ENCODE measurements at regions not wholly inside any gene's neighbourhood (a gene's known extent, or its start where the extent isn't known, plus 50 kb on each side); places are given as distances from the start of the nearest gene placed in this dataset.

DNA sequence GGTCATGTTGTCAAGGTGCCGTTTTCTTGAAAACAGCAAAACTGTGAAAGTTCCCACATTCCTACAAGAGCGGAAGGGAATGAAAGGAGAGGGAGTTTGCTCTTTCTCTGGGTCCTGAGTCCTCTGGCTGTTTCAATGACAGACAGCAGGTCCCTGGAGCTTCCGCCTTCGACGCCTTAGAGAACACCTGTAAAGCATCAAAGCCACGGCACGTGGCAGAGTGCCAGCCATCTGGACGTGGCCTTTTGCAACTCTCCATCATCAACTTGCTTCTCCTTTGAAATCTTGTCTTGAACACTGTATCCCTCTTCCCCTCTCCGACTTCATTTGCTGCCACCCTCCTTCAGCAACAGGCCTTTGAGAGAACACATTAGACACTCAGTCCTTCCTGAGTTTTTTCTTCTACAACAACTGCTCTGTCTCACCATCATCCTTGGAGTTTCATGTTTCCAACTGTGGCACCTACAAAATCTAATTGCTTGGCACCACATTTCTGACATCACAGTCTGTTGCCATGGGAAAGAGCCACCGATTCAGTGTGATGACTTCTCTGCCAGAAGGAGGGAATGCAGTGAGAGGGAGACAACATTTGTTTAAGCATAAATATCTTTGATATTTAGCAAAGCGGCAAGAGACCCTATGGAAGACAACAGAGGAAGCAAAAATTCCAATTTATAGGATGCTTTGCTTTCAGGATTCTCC is 204.9 kb upstream of the PTER start:
- Histone ChIP-seq H3K4me2 (ENCODE audit: low read length) (no peak overlapping the region), H3K79me2 (replicated peaks; ENCODE audit: insufficient read depth, low read length) (no peaks in the 10 kb centered on the region), H3F3A (ENCODE audit: insufficient read depth, low read length, poor library complexity, severe bottlenecking) (no peaks in the 10 kb centered on the region), H3K9ac (ENCODE audit: low read length) (no peak overlapping the region), H3K36me3 (ENCODE audit: insufficient read depth, low read length) (no peaks in the 10 kb centered on the region), H3K27ac (ENCODE audit: low read length) (no peak overlapping the region), H3K9me2 (ENCODE audit: insufficient read depth, low read length) (no peaks in the 10 kb centered on the region), H4K20me1 (ENCODE audit: insufficient read depth) (no peaks in the 10 kb centered on the region), H3K9me3 (ENCODE audit: low read length) (no peaks in the 10 kb centered on the region), H2AFZ (ENCODE audit: low read depth, low read length) (no peak overlapping the region), H3K27me3 (ENCODE audit: insufficient read depth, low read depth, low read length) (no peaks in the 10 kb centered on the region), H3K4me3 (ENCODE audit: low read length) (no peak overlapping the region)
- TF ChIP-seq MXI1 (conservative IDR thresholded peaks at IDR 0.05; ENCODE audit: poor library complexity, severe bottlenecking), result no peak
- no peak for TF ChIP-seq TAF1 (IDR thresholded peaks at IDR 0.05; ENCODE audit: low read depth)
- TF ChIP-seq SMC3 (conservative IDR thresholded peaks at IDR 0.05; ENCODE audit: poor library complexity), result no peak
- TF ChIP-seq, protein P1, sequence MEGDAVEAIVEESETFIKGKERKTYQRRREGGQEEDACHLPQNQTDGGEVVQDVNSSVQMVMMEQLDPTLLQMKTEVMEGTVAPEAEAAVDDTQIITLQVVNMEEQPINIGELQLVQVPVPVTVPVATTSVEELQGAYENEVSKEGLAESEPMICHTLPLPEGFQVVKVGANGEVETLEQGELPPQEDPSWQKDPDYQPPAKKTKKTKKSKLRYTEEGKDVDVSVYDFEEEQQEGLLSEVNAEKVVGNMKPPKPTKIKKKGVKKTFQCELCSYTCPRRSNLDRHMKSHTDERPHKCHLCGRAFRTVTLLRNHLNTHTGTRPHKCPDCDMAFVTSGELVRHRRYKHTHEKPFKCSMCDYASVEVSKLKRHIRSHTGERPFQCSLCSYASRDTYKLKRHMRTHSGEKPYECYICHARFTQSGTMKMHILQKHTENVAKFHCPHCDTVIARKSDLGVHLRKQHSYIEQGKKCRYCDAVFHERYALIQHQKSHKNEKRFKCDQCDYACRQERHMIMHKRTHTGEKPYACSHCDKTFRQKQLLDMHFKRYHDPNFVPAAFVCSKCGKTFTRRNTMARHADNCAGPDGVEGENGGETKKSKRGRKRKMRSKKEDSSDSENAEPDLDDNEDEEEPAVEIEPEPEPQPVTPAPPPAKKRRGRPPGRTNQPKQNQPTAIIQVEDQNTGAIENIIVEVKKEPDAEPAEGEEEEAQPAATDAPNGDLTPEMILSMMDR (IDR thresholded peaks at IDR 0.05; ENCODE audit: poor library complexity, severe bottlenecking), result no peak
- no peak for TF ChIP-seq EZH2 (IDR thresholded peaks at IDR 0.05; ENCODE audit: borderline replicate concordance, insufficient read depth, low read length, poor library complexity, severe bottlenecking)
- no peak for TF ChIP-seq POLR2AphosphoS5 (IDR thresholded peaks at IDR 0.05)
- TF ChIP-seq RAD21 (conservative IDR thresholded peaks at IDR 0.05), result no peak
- TF ChIP-seq, protein P2, sequence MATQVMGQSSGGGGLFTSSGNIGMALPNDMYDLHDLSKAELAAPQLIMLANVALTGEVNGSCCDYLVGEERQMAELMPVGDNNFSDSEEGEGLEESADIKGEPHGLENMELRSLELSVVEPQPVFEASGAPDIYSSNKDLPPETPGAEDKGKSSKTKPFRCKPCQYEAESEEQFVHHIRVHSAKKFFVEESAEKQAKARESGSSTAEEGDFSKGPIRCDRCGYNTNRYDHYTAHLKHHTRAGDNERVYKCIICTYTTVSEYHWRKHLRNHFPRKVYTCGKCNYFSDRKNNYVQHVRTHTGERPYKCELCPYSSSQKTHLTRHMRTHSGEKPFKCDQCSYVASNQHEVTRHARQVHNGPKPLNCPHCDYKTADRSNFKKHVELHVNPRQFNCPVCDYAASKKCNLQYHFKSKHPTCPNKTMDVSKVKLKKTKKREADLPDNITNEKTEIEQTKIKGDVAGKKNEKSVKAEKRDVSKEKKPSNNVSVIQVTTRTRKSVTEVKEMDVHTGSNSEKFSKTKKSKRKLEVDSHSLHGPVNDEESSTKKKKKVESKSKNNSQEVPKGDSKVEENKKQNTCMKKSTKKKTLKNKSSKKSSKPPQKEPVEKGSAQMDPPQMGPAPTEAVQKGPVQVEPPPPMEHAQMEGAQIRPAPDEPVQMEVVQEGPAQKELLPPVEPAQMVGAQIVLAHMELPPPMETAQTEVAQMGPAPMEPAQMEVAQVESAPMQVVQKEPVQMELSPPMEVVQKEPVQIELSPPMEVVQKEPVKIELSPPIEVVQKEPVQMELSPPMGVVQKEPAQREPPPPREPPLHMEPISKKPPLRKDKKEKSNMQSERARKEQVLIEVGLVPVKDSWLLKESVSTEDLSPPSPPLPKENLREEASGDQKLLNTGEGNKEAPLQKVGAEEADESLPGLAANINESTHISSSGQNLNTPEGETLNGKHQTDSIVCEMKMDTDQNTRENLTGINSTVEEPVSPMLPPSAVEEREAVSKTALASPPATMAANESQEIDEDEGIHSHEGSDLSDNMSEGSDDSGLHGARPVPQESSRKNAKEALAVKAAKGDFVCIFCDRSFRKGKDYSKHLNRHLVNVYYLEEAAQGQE (IDR thresholded peaks at IDR 0.05; ENCODE audit: borderline replicate concordance), result no peak
- TF ChIP-seq EP300 (conservative IDR thresholded peaks at IDR 0.05; ENCODE audit: poor library complexity, severe bottlenecking), result no peak

DNA sequence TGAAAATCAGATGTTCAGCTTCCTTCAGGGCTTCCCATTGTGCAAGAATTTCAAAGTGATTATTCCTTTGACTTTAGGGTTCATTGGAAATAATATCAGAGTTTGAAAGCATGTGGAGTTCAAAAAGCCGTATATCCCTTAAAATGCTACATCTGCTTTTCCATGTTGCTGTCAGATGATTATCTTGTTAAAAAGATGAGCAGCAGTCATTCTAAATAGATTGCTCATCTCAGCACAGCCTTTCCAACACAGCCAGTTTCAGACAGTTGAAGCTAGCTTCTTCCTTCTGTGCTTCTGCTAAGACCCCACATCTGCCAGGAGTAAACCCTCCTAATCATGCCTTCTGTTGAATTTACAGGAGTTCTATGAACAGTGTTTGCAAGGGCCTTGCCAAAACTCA is 204.4 kb upstream of the PTER start:
- Histone ChIP-seq H3K27me3 (ENCODE audit: insufficient read depth, low read depth, low read length) (no peaks in the 10 kb centered on the region), H3F3A (ENCODE audit: insufficient read depth, low read length, poor library complexity, severe bottlenecking) (no peaks in the 10 kb centered on the region), H3K27ac (ENCODE audit: low read length) (no peak overlapping the region), H3K4me3 (ENCODE audit: low read length) (no peak overlapping the region), H4K20me1 (ENCODE audit: insufficient read depth) (no peaks in the 10 kb centered on the region), H3K4me2 (ENCODE audit: low read length) (no peak overlapping the region), H2AFZ (ENCODE audit: low read depth, low read length) (no peak overlapping the region), H3K9me3 (ENCODE audit: low read length) (no peaks in the 10 kb centered on the region), H3K36me3 (ENCODE audit: insufficient read depth, low read length) (no peaks in the 10 kb centered on the region), H3K9ac (ENCODE audit: low read length) (no peak overlapping the region), H3K79me2 (replicated peaks; ENCODE audit: insufficient read depth, low read length) (no peaks in the 10 kb centered on the region), H3K9me2 (ENCODE audit: insufficient read depth, low read length) (no peaks in the 10 kb centered on the region)
- TF ChIP-seq, protein P1 (IDR thresholded peaks at IDR 0.05; ENCODE audit: poor library complexity, severe bottlenecking), result no peak
- no peak for TF ChIP-seq EZH2 (IDR thresholded peaks at IDR 0.05; ENCODE audit: borderline replicate concordance, insufficient read depth, low read length, poor library complexity, severe bottlenecking)
- TF ChIP-seq POLR2AphosphoS5 (IDR thresholded peaks at IDR 0.05), result no peak
- no peak for TF ChIP-seq EP300 (conservative IDR thresholded peaks at IDR 0.05; ENCODE audit: poor library complexity, severe bottlenecking)
- TF ChIP-seq TAF1 (IDR thresholded peaks at IDR 0.05; ENCODE audit: low read depth), result no peak
- TF ChIP-seq, protein P2 (IDR thresholded peaks at IDR 0.05; ENCODE audit: borderline replicate concordance), result no peak
- no peak for TF ChIP-seq MXI1 (conservative IDR thresholded peaks at IDR 0.05; ENCODE audit: poor library complexity, severe bottlenecking)
- no peak for TF ChIP-seq RAD21 (conservative IDR thresholded peaks at IDR 0.05)
- no peak for TF ChIP-seq SMC3 (conservative IDR thresholded peaks at IDR 0.05; ENCODE audit: poor library complexity)
